Fibroblast of lung (primary cell): ENCODE measurements at regions not wholly inside any gene's neighbourhood (a gene's known extent, or its start where the extent isn't known, plus 50 kb on each side); places are given as distances from the start of the nearest gene placed in this dataset.

Experiments
- EZH2 ChIP-seq: IDR thresholded peaks from 2 replicates; pipeline ENCODE4 v1.5.1; 2012; ENCODE audit warnings: low read length, control low read depth, mild to moderate bottlenecking; ENCODE audit errors: missing control alignments
- TF ChIP-seq, protein P1 (sequence below), 2 donors: IDR thresholded peaks in 1 of 2; conservative IDR thresholded peaks in 1 of 2; 1 replicate in 1 of 2; 2 replicates in 1 of 2; pipeline ENCODE4 v1.5.1; 2011 to 2012; ENCODE audit warnings: low read length in 2 of 2, control low read depth in 1 of 2, inconsistent platforms in 1 of 2, low read depth in 1 of 2, mild to moderate bottlenecking in 1 of 2

DNA sequence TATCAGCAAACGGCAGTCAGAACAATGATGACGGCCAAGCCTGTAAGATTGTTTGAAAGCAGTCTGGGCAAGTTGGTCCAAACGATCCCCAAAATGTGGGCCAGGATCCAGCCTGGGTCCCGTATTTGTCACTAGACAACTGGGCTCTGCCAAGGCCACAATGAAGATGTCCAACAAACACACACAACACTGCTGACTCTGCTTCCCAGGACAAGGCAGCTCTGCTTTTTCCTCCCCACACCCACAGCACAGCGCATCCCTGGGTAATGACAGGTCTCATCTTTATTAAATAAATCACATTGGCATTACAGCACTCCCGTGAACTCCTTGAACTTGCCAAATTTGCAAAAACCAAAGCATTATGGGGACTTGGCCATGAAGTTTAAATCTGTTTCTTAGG, 424.1 kb upstream of the ACTBL2 start:
- TF ChIP-seq, protein P1, sequence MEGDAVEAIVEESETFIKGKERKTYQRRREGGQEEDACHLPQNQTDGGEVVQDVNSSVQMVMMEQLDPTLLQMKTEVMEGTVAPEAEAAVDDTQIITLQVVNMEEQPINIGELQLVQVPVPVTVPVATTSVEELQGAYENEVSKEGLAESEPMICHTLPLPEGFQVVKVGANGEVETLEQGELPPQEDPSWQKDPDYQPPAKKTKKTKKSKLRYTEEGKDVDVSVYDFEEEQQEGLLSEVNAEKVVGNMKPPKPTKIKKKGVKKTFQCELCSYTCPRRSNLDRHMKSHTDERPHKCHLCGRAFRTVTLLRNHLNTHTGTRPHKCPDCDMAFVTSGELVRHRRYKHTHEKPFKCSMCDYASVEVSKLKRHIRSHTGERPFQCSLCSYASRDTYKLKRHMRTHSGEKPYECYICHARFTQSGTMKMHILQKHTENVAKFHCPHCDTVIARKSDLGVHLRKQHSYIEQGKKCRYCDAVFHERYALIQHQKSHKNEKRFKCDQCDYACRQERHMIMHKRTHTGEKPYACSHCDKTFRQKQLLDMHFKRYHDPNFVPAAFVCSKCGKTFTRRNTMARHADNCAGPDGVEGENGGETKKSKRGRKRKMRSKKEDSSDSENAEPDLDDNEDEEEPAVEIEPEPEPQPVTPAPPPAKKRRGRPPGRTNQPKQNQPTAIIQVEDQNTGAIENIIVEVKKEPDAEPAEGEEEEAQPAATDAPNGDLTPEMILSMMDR (conservative IDR thresholded peaks at IDR 0.05 in 1 of 2, IDR thresholded peaks at IDR 0.05 in 1 of 2; ENCODE audit: low read depth in 1 of 2, low read length in 2 of 2): no peak
- no peak for TF ChIP-seq EZH2
